DMS53 treated with DMSO at 0.1 percent for 48 hours (cell line): ENCODE measurements at regions not wholly inside any gene's neighbourhood (a gene's known extent, or its start where the extent isn't known, plus 50 kb on each side); places are given as distances from the start of the nearest gene placed in this dataset.

Experiments
- DNase-seq: peaks from one replicate; lab custom pipeline; 2025; ENCODE audit not compliant: unreplicated experiment; lab: John Stamatoyannopoulos, UW

DNA sequence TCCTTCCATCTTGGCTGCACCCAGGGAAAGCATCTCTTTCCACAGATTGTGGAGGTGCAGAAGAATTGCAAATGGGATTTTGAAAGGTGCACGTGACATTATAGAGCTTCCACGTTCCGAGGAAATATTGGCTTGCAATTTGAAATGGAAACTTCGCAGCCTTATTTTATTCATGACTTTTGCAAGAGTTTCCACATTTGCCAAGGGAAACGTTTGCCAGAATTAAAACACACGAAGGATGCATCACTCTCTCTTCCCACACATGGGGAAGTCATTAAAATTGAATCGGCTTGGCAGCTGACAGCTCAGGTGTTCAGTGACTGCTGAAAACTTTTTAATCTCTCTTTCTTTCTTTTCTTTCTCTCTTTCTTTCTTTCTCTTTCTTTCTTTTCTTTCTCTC is 475.4 kb upstream of the IGFBP3 start:
- DNase-seq: no peak

GRCh38 chr7:46393142-46393541 is 472.1 kb upstream of the IGFBP3 start:
- no peak for DNase-seq

- DNase-seq: no peak
These were observed 470.4 kb upstream of the IGFBP3 start for GRCh38 chr7:46391231-46392201.

- DNase-seq: no peak
These were observed 469.0 kb upstream of the IGFBP3 start for GRCh38 chr7:46390042-46390441.

DNA sequence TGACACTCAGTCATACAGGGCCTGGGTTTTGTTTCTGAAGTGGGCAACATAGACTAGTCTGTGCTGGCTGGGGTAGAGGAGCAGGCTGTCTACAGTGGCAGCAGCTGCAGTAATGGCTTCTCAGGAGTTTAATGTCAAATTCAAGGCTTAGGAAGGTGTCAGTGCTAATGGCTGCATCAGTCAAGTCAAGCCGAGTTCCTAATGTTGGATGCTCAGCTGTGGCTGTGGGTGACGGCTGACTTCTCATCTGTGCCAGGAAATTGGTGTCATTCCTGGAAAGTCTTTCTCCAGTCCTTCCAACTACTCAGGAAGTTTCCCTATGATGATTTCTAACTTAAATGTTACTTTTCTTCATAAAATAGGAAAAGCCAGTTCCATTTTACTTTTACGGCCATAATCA is 468.1 kb upstream of the IGFBP3 start:
- no peak for DNase-seq

DNA sequence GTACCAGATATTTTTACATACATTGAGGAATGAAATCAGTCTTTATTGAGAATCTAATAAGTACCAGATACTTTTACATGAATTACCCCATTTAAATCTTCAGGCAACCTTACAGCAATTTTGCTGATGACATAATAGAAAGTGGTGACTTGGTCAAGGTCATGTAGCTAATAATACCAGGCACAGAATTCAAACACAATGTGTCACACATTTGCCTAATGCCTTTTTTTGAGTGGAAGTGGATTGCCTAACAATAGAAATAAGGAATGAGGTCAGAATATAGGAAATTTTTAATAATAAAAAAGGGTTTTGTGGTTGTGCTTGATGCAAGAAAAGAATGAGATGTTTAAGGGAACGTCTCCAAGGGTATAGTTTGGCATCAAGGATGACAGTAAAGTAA is 466.6 kb upstream of the IGFBP3 start:
- DNase-seq: no peak

- no peak for DNase-seq
These were observed 465.6 kb upstream of the IGFBP3 start for GRCh38 chr7:46386428-46387399.

- DNase-seq: no peak
These were observed 464.7 kb upstream of the IGFBP3 start for GRCh38 chr7:46385662-46386309.

- DNase-seq: no peak
These were observed 462.5 kb upstream of the IGFBP3 start for GRCh38 chr7:46383605-46384004.

DNA sequence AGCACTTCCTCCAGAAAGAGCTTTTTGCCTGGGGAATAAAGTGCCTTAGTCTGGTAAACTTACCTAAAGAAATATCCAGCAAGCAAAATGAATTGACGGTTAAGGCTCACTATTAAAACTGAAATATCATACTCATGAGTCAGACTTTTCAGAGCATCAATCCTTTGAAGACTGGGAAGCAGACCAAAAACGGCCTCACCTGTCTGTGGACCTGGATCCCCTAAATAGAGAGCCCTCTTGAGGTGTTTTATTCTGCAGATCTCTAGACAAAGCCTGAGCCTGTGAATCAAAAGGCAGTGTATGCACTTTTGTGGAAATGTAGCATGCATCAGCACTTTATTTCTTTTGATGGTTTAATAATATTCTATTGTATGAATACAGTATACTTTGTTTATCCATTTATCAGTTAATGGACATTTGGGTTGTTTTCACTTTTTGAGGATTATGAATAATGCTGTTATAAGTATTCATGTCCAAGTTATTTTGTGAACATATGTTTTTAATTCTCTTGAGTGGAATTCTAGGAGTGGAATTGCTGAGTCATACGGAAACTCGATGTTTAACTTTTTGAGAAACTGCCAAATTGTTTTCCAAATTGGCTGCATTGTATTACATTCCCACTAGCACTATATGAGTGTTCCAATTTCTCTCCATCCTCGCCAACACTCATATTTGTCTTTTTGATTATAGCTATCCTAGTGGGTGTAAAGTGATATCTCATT is 449.0 kb upstream of the IGFBP3 start:
- DNase-seq: peak; percentile 1

DNA sequence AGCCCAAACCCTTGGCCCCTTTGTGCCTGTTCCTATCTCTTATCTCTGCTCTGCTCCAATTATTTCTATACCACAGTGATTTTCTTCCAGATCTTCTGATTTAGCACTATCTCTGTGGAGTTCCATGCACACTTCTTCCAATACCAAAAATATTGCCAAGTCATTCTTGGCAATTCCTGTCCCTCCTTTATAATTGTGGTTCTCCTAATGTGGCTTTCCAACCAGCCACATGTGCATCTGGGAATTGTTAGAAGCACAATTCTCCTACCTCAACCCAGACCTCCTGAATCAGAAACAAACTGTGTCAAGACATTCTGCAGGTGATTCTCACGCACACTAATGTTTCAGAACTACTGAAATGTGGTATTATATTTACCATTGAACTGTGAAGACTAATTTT is 447.8 kb upstream of the IGFBP3 start:
- DNase-seq: no peak

DNA sequence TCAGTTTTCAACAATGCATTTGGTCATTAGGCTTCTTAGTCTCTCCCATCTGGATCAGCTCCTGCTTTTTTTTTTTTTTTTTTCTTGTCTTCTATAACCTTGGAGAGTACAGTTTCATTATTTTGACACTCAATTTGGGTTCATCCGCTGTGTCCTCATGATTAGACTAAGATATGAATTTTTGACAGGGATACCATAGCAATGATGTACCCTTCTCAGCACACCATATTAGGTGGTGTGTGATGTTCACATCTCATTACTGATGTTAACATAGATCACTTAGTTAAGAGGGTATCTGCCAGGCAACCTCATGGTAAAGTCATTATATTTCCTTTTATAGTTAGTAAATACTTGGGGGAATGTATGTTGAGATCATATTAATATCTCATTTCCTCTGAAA is 445.5 kb upstream of the IGFBP3 start:
- DNase-seq: no peak

- peak; percentile 25 for DNase-seq
These were observed 442.6 kb upstream of the IGFBP3 start for GRCh38 chr7:46363688-46364087.

- DNase-seq: no peak
These were observed 439.7 kb upstream of the IGFBP3 start for GRCh38 chr7:46360811-46361210.

DNA sequence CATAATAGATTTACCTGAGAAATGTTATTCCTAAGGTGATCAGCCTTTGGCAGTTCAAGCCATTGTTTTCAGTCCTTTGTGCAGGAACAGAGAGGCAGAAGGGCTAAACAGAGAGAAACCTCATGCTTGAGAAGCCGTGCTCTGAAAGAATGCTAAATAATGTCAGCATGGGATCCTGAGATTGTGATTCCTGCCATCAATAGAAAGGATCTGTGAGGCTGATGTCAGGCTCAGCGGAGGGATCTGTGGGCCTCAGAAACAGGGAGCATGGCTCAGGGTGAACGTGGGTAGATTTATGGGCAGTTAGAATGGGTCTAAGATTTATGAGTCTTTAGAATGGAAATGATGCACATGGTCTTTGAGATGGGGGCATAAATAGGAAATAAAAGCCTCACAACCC is 439.2 kb upstream of the IGFBP3 start:
- no peak for DNase-seq

DNA sequence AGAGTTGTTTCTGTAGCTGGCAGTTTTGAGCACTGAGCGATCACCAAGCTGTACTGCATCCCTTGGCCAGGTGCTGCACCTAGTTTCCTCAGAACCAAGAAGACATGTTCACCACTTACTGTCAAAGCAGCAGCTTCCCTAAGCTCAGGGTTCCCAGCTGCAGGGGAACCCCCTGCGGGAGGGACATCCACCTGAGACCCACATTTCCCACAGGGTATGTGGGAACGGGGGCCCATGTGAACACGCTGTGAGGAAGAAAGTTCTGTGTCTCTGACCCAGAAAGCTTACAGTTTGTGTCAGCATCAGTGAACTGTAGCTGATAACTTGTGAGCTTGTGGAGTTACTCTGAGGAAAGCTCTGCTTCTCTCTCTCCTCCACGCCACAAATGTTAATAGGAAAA is 436.8 kb upstream of the IGFBP3 start:
- no peak for DNase-seq

DNA sequence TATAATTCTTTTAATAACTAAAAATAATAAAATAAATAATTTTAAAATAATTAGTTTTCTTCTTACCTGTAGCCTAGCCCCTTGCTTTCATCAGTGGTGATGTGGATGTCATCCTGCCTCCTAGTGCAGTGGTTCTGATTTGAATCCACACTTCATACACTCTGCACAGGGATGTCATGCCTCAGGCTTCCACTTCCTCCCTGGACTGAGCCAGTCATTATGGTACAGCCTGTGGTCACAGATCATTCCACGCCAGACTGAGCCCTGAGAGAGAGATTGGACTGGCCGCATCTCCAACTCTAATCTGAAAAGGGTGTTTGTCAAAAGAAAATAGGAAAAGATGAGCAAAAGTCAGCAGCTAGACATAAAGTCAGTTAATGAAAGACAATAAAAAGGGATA is 436.2 kb upstream of the IGFBP3 start:
- no peak for DNase-seq

- DNase-seq: no peak
These were observed 435.3 kb upstream of the IGFBP3 start for GRCh38 chr7:46356371-46356770.

- DNase-seq: no peak
These were observed 434.3 kb upstream of the IGFBP3 start for GRCh38 chr7:46355331-46355730.
